DMS 273 (cell line): ENCODE measurements at regions not wholly inside any gene's neighbourhood (a gene's known extent, or its start where the extent isn't known, plus 50 kb on each side); places are given as distances from the start of the nearest gene placed in this dataset.

ENCODE experiments used
- DNase-seq: peaks from one replicate; lab custom pipeline; 2025; ENCODE audit not compliant: unreplicated experiment; lab: John Stamatoyannopoulos, UW

DNA sequence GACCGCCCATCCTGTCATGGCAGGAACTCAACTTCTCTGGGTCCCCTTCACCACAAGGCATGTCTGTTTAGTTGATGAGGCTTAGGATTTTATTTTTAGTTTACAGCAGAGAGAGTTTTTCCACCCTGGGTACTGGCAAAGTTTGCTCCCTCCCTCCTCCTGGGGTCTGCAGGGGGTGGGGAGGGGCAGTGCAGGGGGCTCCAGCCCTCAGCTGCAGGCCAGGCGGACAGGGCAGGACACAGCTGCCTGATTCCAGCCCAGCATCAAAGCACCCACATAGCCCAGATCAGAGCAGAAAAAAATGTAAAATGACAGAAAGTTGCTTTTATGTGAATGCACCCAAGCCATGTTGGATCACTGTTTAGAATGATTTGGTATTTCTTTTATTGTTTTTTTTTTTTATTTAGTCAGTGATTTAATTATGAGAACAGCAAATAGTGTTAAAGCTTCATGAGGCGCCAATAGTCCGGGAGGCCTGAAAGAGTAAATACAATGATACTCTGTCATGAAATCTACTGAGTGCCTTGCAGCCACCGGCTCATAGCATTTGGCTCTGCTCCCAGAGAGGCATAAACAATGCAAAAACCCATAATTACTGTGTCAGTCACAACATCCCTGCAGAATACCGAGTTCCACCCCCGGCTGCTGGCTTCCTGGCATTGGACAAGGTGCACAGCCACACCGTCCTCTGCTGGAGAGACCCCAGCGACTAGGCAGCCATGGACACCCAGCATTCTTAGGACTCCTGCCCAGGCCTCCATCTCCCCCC lies 923.5 kb downstream of the UQCRFS1 start:
- DNase-seq: peak; percentile 89

DNA sequence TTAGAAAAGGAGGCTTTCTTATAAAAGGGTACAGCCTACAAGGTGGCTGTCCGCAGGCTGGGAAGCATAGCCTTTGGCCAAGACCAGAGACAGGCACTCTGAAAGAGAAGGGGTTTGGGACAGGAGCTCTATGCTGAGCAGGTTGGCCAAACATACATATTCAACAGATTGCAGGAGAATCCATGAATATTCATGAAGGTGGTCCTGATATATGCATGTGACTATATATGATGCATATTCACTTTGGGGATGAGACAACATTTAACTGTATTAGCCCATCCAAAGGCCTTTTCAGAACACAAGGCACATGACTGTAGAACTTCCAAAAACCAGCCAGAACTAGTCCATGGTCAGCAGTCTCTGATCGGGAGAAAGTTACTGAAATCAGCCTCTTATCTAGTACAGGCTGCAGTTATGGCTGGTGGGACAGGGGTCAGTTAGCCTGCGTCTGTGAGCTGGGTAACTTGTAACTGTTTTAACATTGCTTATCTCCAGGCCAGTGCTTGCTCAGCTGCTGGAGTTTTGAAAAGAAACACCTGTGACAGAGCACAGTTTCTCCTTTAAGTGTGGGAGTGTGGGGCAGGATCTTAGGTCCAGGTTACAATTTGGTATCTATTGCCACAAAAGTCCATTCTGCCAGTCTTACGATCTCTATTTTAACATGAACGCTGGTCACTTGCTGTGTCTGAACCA lies 924.2 kb downstream of the UQCRFS1 start:
- DNase-seq: peak; percentile 70

DNA sequence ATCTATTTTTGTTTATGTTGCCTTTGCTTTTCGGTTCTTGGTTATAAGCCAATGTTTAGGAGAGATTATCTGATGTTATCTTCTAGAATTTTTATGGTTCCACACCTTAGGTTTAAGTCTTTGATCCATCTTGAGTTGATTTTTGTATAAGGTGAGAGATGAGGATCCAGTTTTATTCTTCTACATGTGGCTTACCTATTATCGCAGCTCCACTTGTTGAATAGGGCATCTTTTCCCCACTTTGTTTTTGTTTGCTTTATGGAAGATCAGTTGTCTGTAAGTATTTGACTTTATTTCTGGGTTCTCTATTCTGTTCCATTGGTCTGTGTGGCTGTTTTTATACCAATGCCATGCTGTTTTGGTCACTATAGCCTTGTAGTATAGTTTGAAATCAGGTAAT lies 927.0 kb downstream of the UQCRFS1 start:
- DNase-seq: no peak

DNA sequence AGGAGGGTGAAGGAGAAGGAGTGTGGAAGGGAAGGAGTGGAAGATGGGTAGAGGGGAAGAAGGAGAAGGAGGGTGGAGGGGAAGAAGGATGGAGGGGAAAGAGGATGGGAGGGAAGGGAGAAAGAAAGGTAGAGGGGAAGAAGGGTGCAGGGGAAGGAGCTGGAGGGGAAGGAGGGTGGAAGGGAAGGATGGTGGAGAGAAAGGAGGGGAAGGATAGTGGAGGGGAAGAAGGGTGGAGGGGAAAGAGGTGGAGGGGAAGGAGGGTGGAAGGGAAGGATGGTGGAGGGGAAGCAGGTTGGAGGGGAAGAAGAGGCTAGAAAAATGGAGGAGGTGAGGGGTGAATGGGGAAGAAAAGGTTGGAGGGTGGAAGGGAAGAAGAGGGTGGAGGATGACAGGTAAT lies 927.9 kb downstream of the UQCRFS1 start:
- no peak for DNase-seq

DNA sequence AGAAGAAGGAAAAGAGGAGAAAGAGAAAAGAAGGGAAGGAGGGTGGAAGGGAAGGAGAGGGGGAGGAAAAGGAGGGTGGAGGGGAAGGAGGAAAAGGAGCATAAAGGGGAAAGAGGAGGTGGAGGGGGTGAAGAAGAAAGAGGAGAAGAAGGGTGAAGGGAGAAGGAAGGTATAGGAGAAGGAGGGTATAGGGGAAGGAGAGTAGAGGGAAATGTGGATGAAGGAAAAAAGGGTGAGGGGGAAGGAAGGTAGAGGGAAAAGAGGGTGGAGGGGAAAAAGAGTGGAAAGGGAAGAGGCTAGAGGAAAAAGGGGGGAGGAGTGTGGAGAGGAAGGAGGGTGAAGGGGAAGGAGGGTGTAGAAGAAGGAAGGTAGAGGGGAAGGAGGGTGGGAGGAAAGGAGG lies 928.6 kb downstream of the UQCRFS1 start:
- DNase-seq: no peak

DNA sequence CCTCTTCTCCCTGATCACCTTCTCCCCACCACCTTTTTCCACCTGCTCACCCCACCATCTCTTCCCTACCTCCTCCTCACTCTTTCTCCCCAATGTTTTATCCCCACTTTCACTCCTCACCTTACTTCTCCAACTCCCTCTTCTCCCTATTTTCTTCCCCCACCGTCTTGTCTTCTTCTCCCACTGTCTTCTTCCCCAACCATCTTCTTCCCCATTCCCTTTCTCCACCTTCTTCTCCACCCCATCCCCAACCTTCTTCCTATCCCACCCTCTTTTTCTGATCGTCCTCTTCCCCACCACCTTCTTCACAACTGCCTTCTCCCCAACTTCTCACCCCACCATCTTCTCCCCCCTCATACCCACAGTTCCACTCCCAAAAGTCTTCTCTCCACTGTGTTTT lies 929.4 kb downstream of the UQCRFS1 start:
- DNase-seq: no peak

DNA sequence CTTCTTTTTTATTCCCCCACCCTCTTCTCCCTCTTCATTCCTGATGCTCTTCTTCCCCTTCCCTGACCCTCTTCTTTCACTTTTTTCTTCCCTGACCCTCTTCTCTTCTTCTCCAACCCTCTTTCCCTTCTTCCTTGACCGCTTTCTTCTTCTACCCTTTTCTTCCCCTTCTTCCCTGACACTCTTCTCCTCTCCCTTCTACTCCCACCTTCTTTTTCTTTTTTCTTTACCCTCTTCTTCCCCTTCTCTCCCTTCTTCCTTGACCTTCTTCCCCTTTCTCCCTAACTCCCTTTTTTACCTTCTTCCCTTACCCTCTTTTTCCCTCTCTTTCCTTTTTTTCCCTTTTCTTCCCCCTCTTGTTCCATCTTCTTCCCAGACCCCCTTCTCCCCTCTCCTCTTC lies 931.3 kb downstream of the UQCRFS1 start:
- no peak for DNase-seq

DNA sequence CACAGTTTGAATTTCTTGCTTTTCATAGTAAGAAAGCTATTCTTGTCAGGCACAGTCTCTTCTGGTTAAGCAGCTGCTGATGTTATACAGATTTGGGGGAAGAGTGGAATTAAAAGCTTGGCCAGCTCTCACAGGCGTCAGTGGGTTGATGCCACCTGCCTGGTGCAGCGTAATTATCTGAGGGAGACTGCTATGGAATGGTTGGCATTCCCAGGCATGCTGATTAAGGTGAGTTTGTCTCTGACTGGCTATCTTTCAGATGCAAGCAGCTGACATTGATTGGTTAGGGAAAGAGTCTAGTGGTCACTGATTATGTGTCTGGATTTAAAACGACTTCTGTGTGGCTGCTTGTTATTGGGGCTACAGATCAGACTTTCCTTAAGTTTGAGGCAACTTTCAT lies 948.4 kb downstream of the UQCRFS1 start:
- DNase-seq: peak; percentile 53

DNA sequence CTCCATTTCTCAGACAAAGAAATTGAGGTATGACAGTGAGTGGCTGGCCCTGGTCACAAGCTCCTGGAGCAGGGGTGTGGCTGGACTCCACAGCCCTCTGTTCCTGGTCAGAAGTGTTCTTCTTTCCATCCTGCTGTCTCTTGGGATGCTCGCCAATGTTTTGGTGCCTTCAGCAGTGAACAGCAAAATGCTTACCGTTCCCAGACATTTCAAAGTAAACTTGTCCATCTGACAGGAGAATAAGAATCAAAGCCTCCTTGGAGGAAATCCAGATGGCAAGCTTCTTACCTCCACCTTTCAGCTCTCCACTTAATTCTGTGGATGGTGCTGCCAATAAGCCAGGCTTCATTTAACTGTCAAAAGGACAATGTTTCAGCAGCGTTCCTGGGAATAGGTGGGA lies 954.1 kb downstream of the UQCRFS1 start:
- DNase-seq: peak; percentile 58

DNA sequence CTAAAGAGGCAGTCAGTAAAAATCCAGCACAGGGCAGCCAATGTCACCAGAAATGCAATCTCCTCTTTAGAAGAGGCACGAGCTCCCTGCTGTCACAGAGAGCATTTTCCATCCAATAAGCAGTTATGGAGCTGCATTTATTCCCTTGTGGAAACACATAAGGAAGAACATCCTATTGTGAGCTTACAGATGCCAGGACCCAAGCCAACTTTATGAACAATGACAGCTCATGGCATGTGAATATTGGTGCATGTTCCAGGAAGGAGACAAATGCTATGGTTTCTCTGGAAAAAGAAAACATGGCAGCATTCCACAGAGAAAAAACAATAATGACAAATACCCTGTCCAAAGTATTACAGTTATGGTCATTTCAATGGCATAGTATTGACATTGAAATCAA lies 955.6 kb downstream of the UQCRFS1 start:
- DNase-seq: no peak

DNA sequence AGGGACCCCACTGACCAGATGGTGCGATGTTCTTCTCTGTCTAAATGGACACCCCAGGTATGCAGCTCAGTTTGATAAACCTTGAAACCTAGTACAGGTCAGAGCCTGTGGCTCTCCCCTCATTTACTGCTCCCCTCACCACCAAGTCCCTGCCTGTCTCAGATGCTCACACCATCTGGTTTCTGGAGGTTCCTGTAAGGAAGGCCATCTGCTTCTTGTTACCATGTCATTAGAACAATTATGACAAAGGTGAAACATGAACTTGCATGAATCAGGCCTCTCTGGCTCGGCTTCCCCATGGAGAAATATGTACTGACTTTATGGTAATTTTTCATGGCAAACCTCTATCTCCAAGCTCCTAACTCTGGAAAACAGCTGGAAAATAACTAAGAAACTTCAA lies 965.7 kb downstream of the UQCRFS1 start:
- DNase-seq: peak; percentile 94

DNA sequence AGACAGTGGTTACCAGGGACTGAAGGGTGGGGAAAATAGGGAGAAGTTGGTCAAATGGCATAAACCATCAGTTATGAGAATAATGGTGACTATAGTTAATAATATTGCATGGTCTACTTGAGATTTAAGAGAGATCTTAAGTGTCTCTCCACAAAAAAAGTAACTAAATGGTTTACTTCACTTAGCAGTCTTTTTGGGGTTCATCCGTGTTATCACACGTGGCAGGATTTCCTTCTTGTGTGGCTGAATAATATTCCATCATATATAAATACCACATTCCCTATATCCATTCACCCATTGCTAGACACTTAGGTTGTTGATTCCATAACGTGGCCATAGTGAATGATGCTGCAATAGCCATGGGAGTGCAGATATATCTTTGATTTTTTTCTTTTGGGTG lies 967.0 kb downstream of the UQCRFS1 start:
- DNase-seq: no peak

DNA sequence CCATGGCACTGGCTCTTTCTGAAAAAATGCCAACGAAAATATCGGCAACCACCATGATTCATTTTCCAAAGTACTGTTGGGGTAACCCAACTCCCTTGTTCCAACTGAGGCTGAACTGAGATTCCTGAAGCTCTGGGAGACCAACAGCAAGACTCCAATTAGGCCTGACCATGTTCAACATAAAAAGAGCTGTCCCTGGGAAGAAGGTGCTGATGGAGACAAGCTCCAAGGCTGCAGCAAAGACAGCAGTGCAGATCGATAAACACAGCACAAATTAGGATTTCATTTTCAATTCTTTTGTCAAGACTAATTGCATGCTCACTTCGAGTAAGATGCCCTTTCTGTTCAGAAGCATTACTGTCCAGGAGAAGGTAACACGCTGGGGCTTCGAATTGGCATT lies 968.0 kb downstream of the UQCRFS1 start:
- no peak for DNase-seq

DNA sequence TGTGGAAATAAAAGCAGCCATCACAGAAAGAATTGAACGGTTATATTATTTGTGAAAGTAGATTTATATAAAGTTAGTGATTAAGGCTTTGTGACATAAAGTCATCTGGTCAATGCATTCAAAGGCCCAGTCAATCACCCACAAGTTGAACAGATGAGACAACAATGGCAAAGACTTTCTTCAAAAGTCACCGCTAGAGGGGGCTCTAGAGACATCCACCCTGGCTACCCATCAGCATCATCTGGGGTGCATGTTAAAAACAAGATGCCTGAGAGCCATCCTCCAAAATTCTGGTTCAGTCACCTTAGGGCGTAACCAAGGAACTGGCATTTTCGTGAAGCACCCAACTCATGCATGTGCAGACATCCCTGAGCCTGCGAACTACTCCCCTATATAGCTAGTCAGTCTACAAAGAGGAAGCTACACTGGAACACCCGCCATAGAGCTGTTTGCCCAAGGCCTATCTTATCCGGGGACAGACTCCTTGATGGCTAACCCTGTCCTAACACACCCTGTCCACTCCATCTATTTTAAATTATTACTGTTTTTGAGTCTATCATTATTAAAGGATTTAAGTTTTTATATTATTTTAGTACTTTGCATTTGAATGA lies 970.5 kb downstream of the UQCRFS1 start:
- peak; percentile 82 for DNase-seq

DNA sequence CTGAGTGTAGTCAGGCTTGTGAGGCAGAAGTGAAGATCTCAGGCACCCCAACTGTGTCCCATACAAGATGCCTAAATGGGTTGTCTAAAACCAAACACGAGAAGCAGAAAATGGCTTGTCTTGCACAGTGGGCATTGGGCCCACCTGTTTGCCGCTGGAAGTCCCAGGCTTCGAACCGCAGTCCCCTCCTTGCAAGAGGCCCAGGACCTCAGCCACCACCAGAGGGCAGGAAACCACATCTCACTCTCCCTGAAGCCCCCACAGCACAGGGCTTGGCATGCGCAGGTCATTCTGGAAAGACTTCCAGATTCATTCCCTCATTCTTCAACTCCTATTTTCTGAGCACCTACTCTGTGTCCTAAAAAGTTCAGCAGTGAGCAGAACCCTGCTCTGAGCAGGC lies 973.7 kb downstream of the UQCRFS1 start:
- peak; percentile 70 for DNase-seq

DNA sequence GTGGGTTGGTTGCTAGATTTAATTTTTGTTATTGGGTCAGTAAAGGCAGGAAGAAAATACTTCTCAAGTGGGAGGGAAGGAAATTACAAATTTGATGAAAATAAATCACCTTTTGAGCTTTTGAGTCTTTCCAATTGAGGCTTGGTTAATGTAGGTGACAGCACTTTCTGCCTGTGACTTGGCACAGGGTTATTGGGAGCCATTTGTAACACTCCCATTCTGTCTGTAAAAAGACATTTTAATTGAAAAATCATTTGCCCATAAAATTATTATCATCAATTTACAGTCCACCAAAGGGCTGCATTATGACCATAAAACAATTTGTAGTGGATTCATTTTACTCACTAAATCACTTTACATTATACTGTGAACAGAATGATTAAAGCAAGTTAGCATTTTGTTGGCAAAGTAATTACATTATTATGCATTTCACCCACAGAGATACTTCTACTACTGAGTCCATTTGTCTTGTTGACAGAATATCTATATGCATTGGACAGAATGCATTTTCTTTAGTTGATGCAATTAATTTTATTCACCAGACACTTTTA lies 974.6 kb downstream of the UQCRFS1 start:
- no peak for DNase-seq

DNA sequence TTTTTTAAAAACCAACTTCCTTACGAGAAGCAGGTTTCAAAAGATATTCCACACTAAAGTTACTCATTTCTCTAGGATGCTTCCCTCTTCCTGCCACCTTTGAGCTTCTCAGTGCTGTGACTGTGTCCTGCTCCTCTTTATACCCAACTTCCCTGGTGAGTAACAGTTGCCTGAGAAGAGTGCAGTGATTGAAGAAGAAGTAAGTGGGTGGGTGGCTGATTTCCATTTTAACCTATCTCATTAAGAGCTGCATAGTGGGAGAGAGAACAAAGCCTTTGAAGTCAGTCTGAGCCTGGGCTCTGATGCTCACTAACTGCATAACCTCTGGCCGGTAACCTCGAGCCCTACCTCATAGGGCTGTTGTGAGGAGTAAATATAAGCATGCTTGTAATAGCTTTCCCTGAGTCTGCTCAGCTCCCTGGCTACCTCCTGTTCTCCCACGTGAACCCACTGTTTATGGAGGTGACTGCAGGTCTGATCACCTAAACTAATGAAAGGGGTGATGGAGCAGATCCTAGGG lies 977.3 kb downstream of the UQCRFS1 start:
- no peak for DNase-seq

DNA sequence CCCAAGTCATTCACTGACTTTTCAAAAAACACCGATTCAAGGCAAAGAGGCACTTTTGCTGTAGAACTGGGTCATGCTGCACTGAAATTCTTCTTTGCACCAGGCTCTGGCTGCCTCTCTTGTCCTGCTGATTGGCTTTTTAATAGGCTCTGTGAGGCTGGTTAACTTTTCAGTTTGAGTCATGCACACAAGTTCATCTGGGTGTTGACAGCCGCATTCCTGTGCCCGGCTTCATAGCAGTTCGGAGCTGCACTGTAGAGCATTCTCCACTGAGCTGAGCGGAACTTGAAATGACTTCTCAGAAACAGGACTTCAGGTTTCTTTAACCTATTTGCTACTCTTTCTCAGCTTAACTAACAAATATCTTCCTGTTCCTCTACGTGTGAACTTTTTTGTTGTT lies 978.3 kb downstream of the UQCRFS1 start:
- DNase-seq: no peak

DNA sequence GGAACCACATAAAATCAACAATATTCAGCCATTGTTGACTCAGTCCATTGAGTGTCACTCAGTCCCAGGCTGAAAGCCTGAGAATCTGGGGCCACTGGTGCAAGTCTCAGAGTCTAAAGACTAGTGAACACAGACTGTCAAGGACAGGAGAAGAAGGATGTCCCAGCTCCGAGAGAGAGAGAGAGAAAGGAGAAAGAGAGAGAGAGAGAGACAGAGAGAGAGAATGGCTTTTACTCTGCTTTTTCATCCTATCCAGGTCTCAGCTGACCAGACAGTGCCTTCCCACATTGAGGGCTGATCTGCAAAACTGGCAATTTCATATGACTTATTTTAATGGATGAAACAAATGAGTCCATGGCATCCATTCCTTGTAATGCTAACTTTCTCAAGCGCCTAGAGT lies 984.1 kb downstream of the UQCRFS1 start:
- no peak for DNase-seq

DNA sequence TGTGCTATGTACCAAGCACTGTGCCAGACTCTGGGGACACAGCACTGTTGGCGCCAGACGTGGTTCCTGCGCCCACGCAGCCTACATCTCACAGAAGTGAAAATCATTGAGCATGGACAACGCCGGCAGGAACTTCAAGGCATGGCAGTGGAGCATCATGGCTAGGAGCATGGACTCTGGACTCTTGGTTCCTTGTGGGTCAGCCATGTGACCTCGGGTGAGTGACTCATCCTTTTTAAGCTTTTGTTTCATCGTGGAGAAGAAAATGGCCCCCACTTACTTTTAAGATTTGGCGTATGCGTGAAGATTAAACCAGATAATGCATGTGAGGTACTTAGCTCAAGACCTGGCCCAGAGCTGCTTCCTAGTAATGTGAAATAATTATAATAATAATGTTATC lies 988.5 kb downstream of the UQCRFS1 start:
- DNase-seq: no peak

DNA sequence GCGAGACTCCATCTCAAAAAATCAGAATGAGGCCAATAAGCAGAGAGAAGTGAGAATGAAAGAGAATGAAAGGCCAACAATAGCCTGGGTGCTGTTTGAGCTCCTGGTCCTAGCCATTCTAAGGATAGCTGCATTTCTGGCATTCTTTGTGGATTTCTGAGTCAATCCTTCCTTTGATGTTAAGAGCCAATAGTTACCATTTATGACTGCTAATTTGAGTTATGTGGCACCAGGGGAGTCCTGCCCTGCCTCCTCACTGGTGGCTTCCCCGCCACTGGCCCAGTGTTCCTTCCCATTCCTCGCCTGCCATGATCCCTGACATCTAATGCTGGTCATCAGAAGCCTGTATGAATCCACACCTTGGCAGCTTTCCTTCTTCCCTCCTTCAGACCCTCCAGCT lies 991.2 kb downstream of the UQCRFS1 start:
- DNase-seq: no peak

DNA sequence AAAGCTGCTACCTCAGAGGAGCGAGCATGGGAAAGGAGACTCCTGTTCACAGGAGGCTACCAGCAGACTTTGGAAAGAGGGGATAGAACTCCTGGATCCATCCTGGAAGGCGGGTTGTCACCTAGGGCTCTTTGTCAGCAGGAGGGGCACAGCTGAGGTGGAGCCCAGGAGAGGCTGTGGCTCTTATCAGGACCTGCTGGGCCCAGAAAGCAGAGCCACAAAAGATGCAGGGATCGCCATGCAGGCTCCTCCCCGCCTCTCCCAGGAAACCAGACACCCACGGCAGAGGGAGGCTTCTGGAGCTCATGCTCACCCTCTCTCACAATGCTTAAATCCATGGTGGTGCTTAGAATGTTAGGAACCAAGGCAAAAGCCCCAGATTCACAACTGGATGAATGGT lies 994.2 kb downstream of the UQCRFS1 start:
- peak; percentile 8 for DNase-seq
